ENCODE measurements at regions not wholly inside any gene's neighbourhood (a gene's known extent, or its start where the extent isn't known, plus 50 kb on each side); places are given as distances from the start of the nearest gene placed in this dataset.

DNA sequence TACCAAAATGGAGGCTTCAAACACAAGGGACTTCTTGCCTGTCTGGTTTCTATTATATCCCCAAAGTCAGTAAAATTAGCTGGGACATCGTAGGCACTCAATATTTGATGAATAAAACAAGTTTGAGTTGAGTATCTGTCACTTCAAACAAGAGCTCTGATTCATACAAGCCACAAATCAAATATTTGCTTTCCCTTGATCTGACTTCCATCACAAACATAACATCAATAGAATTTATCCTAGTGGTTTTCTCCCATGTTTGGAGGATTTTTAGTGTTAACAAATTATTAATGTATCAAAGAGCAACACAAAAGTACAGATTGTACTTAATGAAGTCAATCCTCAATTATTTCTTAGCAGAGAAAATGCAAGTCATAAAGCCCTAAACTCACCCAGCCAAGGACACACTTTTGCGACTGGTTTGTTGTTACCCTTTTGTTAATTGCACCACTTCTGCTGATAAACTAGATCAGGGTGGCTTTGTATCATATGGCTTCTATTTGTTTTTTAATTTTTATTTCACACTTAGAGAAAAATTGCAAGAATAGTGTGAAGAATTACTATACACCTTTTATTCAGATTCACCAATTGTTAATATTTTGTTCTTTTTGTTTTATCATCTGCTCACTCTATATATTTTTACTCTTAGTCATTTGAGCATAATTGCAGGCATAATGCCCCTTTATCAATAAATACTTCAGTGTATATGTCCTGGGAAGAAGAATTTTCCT lies 117.4 kb upstream of the PRDM1 start:
- ChIA-PET CTCF (no interaction called here), POLR2A (ENCODE audit: unreplicated experiment) (no interaction called here)
- Histone ChIP-seq H4K20me1 (ENCODE audit: insufficient read depth) (no peaks in the 10 kb centered on the region), H3F3A (ENCODE audit: insufficient read depth, low read depth) (peaks cover 5% of the 10 kb centered on the region; the same call in 1 of the 2 replicates), H3K79me2 (ENCODE audit: low read depth) (no peaks in the 10 kb centered on the region), H3K27me3 (ENCODE audit: insufficient read depth, low read depth) (no peaks in the 10 kb centered on the region), H3K9me3 (ENCODE audit: insufficient read depth, low read depth) (peaks cover 15% of the 10 kb centered on the region; the same call in 1 of the 2 replicates), H3K9me2 (ENCODE audit: insufficient read depth) (no peaks in the 10 kb centered on the region), H3K4me1 (replicated peaks; ENCODE audit: insufficient read depth) (peaks cover 6% of the 10 kb centered on the region; the same call in 1 of the 2 replicates), H3K36me3 (ENCODE audit: low read depth) (no peaks in the 10 kb centered on the region), H3K4me3 (no peak overlapping the region), H3K4me2 (no peak overlapping the region), H2AFZ (no peak overlapping the region), H3K27ac (no peak overlapping the region)
- intact Hi-C loops (cut with micrococcal nuclease; ENCODE audit: unreplicated experiment): loop anchor here (10.0 kb wide), 1 partner anchor 234 kb away; no protein-coding TSS in a partner anchor
- TF ChIP-seq, protein P1, sequence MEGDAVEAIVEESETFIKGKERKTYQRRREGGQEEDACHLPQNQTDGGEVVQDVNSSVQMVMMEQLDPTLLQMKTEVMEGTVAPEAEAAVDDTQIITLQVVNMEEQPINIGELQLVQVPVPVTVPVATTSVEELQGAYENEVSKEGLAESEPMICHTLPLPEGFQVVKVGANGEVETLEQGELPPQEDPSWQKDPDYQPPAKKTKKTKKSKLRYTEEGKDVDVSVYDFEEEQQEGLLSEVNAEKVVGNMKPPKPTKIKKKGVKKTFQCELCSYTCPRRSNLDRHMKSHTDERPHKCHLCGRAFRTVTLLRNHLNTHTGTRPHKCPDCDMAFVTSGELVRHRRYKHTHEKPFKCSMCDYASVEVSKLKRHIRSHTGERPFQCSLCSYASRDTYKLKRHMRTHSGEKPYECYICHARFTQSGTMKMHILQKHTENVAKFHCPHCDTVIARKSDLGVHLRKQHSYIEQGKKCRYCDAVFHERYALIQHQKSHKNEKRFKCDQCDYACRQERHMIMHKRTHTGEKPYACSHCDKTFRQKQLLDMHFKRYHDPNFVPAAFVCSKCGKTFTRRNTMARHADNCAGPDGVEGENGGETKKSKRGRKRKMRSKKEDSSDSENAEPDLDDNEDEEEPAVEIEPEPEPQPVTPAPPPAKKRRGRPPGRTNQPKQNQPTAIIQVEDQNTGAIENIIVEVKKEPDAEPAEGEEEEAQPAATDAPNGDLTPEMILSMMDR (conservative IDR thresholded peaks at IDR 0.05): no peak
- TF ChIP-seq EZH2 (IDR thresholded peaks at IDR 0.05; ENCODE audit: low read depth): no peak
- BruUV-seq (replicated peaks): no TSS peak
- DNase-seq: peak in 1 of 2 experiments; percentile 61

DNA sequence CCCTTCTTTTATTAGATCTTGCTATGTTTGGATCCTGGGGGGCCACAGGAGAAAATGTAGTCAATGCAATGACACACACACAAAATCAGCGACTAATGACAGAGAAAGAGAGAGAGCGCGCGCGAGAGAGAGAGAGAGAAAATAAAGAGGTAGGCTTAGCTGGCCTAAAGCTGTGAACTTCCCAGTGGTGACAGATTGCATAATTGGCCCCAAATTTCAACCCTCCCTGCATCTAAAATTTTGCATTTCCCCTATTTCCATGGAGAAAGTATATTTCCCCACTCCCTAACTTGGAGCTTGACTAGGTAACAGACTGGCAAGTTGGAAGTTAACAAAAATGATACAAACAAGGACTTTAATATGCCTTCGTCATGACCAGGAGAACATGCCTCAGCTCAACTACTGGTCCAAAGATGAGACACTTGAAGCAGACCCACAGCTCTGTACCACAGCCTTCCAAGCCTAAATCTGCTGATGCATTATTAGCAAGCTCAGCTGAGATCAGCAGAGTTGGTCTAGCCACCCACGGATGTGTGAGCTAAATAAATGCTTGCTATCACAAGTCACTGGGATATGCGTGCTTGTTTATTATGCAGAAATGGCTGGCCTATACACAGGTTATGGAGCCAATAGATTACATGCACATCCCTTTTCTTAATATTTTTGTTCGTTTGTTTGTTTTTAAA lies 118.1 kb upstream of the PRDM1 start:
- CTCF ChIA-PET: no interaction called here
- Histone ChIP-seq H3K9me3 (ENCODE audit: insufficient read depth, low read depth) (peaks cover 15% of the 10 kb centered on the region; the same call in 1 of the 2 replicates), H3K4me3 (no peak overlapping the region), H3K27ac (no peak overlapping the region), H3F3A (ENCODE audit: insufficient read depth, low read depth) (peaks cover 5% of the 10 kb centered on the region; the same call in 1 of the 2 replicates), H3K79me2 (ENCODE audit: low read depth) (no peaks in the 10 kb centered on the region), H3K27me3 (ENCODE audit: insufficient read depth, low read depth) (no peaks in the 10 kb centered on the region), H2AFZ (no peak overlapping the region), H3K36me3 (ENCODE audit: low read depth) (no peaks in the 10 kb centered on the region), H3K9me2 (ENCODE audit: insufficient read depth) (no peaks in the 10 kb centered on the region), H4K20me1 (ENCODE audit: insufficient read depth) (no peaks in the 10 kb centered on the region), H3K4me1 (replicated peaks; ENCODE audit: insufficient read depth) (peaks cover 6% of the 10 kb centered on the region; the same call in 1 of the 2 replicates), H3K4me2 (no peak overlapping the region)
- BruUV-seq (replicated peaks): no TSS peak
- no peak for DNase-seq
- POLR2A ChIA-PET (ENCODE audit: unreplicated experiment): no interaction called here
- TF ChIP-seq EZH2 (IDR thresholded peaks at IDR 0.05; ENCODE audit: low read depth): no peak
- TF ChIP-seq, protein P1 (conservative IDR thresholded peaks at IDR 0.05): no peak
- intact Hi-C loops (cut with micrococcal nuclease; ENCODE audit: unreplicated experiment): loop anchor here (10.0 kb wide), 1 partner anchor 233 kb away; no protein-coding TSS in a partner anchor

DNA sequence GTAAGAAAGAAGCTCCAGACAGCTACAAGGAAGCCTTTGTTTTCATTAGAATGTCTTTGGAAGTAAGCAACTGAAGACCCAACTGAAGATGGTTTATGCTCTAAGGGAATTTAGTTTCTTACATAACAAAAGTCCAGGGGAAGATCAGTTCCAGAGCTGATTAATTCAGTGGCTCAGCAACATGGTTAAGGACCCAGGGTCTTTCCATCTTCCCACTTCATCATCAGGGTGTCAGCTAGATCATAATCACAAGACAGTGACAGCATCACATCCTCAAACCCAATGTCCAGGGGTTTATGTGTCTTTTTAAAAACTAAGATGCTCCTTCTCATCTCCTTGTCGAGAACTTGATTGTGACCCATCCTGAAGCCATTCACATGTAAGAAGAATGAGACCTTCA lies 119.7 kb upstream of the PRDM1 start:
- no peak for DNase-seq
- intact Hi-C loops (cut with micrococcal nuclease; ENCODE audit: unreplicated experiment): loop anchor here (10.0 kb wide), 1 partner anchor 232 kb away; no protein-coding TSS in a partner anchor
- Histone ChIP-seq H2AFZ (no peak overlapping the region), H4K20me1 (ENCODE audit: insufficient read depth) (no peaks in the 10 kb centered on the region), H3K9me2 (ENCODE audit: insufficient read depth) (no peaks in the 10 kb centered on the region), H3F3A (ENCODE audit: insufficient read depth, low read depth) (peaks cover 5% of the 10 kb centered on the region; the same call in 1 of the 2 replicates), H3K4me3 (no peak overlapping the region), H3K4me1 (replicated peaks; ENCODE audit: insufficient read depth) (peaks cover 6% of the 10 kb centered on the region; the same call in 1 of the 2 replicates), H3K79me2 (ENCODE audit: low read depth) (no peaks in the 10 kb centered on the region), H3K27ac (no peak overlapping the region), H3K36me3 (ENCODE audit: low read depth) (no peaks in the 10 kb centered on the region), H3K9me3 (ENCODE audit: insufficient read depth, low read depth) (0 out of 2 replicates have a peak, but pooled peaks cover 1% of the 10 kb centered on the region), H3K27me3 (ENCODE audit: insufficient read depth, low read depth) (no peaks in the 10 kb centered on the region), H3K4me2 (no peak overlapping the region)
- POLR2A ChIA-PET (ENCODE audit: unreplicated experiment): interaction anchor here (0.6 kb wide), 1 partner anchor 16 kb away, joined by 5 read pairs; no protein-coding TSS in a partner anchor
- BruUV-seq (replicated peaks): no TSS peak
- CTCF ChIA-PET: no interaction called here
- TF ChIP-seq EZH2 (IDR thresholded peaks at IDR 0.05; ENCODE audit: low read depth): no peak
- TF ChIP-seq, protein P1 (conservative IDR thresholded peaks at IDR 0.05): no peak

All from PC-9 (cell line).